ENCODE measurements at regions not wholly inside any gene's neighbourhood (a gene's known extent, or its start where the extent isn't known, plus 50 kb on each side); places are given as distances from the start of the nearest gene placed in this dataset.
"Not testable (repeated sequence)": the region's sequence is repeated elsewhere in the genome, so short reads cannot be mapped to it uniquely, and the experiment has no call there.

DNA sequence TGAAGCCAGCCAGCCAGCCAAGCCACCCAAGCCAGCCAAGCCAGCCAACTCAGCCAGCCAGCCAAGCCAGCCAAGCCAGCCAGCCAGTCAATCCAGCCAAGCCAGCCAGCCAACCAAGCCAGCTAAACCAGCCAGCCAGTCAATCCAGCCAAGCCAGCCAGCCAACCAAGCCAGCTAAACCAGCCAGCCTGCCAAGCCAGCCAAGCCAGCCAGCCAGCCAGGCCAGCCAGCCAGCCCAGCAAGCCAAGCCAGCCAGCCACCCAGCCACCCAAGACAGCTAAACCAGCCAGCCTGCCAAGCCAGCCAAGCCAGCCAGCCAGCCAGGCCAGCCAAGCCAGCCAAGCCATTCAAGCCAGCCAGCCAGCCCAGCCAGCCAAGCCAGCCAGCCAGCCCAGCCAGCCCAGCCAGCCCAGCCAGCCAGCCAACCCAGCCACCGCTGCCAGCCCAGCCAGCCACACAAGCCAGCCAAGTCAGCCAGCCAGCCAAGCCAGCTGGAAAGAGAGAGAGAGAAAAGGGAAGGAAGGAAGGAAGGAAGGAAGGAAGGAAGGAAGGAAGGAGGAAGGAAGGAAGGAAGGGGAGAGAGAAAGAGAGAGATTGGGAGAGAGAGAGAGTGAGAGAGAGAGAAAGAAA is 1606.8 kb downstream of the RPIA start:
- DNase-seq, result not testable (repeated sequence)

DNA sequence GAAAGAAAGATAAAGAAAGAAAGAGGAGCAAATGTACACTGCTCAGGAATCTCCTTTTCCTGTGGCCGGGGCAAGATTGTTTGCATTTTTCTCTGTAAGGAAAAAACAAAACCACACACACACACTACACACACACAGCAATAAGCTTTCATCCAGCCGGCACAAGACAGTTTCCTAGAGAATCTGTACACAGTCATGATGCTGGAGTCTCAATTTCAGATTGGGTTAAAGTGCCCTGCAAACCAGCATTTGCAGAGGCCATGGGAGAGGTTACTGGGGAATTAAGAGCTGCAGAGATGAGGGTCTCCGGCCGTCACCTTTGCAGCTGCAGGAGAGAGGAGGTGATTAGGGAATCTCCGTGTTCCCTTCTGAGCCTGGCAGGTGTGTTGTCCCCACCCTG is 1607.5 kb downstream of the RPIA start:
- DNase-seq, result not testable (repeated sequence)

DNA sequence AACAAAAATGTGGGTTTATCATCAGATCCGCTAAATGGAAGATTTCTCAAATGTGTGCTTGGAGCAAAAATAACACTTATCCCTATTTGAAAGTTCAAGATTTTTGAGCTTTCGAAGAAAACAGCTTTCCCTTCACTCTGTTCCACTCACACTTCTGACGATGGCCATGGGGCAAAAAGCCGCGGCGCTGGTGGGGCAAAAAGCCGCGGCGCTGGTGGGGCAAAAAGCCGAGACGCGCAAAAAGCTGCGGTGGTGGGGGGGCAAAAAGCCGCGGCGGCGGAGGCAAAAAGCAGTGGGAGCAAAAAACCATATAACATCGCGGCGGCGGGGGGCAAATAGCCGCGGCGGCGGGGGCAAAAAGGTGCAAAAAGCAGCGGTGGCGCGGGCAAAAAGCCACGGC is 1631.5 kb downstream of the RPIA start:
- DNase-seq, result not testable (repeated sequence)

DNA sequence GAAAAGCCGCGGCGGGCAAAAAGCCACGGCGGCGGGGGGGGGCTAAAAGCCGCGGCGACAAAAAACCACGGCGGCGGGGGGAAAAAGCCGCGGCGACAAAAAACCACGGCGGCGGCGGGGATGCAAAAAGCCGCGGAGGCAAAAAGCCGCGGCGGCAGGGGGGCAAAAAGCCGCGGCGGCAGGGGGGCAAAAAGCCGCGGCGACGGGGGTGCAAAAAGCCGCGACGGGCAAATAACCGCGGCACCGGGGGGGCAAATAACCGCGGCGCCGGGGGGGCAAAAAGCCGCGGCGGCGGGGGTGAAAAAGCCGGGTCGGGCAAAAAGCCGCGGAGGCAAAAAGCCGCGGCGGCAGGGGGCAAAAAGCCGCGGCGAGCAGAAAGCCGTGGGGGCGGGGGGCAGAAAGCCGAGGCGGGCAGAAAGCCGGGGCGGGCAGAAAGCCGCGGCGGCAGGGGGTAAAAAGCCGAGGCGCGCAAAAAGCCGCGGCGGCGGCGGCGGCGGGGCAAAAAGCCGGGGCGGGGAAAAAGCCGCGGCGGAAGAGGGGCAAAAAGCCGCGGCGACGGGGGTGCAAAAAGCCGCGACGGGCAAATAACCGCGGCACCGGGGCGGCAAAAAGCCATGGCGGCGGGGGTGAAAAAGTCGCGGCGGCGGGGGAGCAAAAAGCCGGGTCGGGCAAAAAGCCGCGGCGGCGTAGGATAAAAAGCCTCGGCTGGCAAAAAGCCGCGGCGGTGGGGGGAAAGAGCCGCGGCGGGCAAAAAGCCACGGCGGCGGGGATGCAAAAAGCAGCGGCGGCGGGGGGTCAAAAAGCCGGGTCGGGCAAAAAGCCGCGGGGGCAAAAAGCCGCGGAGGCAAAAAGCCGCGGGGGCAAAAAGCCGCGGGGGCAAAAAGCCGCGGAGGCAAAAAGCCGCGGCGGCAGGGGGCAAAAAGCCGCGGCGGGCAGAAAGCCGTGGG is 1632.4 kb downstream of the RPIA start:
- not testable (repeated sequence) for DNase-seq

DNA sequence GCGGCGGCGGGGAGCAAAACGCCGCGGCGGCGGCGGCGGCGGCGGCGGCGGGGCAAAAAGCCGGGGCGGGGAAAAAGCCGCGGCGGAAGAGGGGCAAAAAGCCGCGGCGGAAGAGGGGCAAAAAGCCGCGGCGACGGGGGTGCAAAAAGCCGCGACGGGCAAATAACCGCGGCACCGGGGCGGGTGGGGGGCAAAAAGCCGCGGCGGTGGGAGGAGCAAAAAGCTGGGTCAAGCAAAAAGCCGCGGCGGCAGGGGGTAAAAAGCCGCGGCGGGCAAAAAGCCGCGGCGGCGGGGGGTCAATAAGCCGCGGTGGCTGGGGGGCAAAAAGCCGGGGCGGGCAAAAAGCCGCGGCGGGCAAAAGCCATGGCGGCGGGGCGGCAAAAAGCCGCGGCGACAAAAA is 1633.2 kb downstream of the RPIA start:
- DNase-seq, result not testable (repeated sequence)

DNA sequence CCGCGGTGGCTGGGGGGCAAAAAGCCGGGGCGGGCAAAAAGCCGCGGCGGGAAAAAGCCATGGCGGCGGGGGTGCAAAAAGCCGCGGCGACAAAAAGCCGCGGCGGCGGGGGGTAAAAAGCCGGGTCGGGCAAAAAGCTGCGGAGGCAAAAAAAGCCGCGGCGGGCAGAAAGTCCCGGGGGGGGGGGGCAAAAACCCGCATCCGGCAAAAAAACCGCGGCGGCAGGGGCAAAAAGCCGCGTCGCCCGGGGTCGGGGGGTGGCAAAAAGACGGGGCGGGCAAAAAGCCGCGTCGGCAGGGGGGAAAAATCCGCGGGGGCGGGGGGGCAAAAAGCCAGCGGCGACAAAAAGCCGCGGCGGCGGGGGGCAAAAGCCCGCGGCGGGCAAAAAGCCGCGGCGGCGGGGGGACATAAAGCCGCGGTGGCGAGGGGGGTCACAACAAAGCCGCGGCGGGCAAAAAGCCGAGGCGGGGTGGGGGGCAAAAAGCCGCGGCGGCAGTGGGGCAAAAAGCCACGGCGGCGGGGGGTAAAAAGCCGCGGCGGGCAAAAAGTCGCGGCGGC is 1634.4 kb downstream of the RPIA start:
- DNase-seq, result not testable (repeated sequence)

DNA sequence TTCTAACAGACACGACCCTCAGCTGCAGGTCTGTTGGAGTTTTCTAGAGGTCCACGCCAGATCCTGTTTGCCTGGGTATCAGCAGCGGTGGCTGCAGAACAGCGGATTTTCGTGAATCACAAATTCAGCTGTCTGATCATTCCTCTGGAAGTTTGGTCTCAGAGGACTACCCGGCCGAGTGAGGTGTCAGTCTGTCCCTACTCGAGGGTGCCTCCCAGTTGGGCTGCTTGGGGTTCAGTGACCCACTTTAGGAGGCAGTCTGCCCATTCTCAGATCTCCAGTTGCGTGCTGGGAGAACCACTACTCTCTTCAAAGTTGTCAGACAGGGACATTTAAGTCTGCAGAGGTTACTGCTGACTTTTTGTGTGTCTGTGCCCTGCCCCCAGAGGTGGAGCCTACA is 1664.1 kb downstream of the RPIA start:
- not testable (repeated sequence) for DNase-seq

DNA sequence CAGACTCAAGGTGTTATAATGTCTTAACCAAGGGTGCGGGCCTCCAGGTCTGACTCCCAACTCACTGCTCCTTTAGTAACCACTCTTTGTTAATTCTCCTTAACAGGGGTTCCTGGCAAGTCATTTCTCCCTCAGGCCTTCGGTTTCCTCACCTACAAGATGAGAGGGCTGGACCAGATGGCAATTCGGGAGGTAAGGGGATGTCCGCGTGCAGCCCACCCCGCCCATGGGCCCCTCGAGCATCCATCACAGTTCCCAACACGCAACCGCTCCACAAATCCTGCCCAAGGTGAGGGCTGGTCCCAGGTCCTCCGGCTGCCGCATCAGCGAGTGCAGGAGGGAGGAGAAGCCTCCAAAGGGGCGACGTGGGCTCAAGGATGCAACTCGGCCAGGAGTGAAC is 1667.9 kb downstream of the RPIA start:
- DNase-seq, result not testable (repeated sequence)

DNA sequence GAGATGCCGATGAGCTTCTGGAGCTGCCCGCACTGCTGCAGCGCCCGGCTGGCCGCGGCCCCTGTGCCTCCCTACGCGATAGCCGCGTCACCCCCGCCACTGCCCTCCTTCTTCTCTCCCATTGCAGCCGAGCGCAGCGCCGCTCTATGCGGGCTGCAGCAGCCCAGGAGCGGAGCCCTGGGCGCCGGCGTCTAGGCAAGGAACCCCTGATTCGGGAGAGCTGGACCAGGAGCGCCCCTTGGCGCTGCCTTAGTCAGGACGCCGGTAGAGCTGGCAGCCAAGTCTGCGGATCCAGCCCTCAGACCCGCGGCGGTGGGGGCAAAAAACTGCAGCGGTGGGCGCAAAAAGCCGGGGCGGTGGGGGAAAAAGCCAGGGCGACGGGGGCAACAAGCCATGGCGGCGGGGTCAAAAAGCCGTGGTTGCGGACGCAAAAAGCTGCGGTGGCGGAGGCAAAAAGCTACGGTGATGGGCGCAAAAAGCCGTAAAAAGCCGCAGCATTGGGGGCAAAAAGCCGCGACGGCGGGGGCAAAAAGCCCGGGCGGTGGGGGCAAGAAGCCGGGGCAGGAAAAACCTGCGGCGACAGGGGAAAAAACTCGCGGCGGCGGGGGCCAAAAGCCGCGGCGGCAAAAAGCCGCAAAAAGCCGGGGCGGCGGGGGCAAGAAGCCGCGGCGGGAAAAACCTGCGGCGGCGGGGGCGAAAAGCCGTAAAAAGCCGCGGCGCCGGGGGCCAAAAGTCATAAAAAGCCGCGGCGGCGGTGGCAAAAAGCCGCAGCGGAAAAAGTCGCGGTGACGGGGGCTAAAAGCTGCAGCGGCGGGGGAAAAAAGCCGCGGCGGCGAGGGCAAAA is 1668.6 kb downstream of the RPIA start:
- not testable (repeated sequence) for DNase-seq

DNA sequence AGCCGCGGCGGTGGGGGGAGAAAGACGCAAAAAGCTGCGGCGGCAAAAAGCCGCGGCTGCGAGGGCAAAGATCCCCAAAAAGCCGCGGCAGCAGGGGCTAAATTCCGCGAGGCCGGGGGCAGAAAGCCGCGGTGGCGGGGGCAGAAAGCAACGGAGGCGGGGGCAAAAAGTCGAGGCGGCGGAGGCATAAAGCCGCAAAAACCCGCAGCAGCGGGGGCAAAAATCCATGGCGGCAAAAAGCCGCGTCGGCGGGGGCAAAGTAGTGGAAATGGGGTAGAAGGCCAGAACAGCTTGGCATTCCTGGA is 1669.2 kb downstream of the RPIA start:
- DNase-seq, result not testable (repeated sequence)

All from C1 segment of cervical spinal cord (tissue), 14 donors.